ENCODE measurements at regions not wholly inside any gene's neighbourhood (a gene's known extent, or its start where the extent isn't known, plus 50 kb on each side); places are given as distances from the start of the nearest gene placed in this dataset.

GRCh38 chr12:27906658-27907473 lies 65.7 kb downstream of the PTHLH start:
- H3K9me3 ChIP-seq (ENCODE audit: control insufficient read depth in 4 of 4, low read length in 3 of 4), result peaks cover 0 to 4% (median under 1%) of the 10 kb centered on the region in 4 donors
- no peaks in the 10 kb centered on the region for H3K36me3 ChIP-seq (ENCODE audit: control insufficient read depth in 4 of 4, insufficient read depth in 3 of 4, low read depth in 1 of 4, low read length in 3 of 4)
- H3K27me3 ChIP-seq (ENCODE audit: control insufficient read depth in 4 of 4, insufficient read depth in 4 of 4, low read length in 3 of 4), result no peaks in the 10 kb centered on the region
- TF ChIP-seq HNF4G (IDR thresholded peaks at IDR 0.05), result no peak
- TF ChIP-seq, protein P1, sequence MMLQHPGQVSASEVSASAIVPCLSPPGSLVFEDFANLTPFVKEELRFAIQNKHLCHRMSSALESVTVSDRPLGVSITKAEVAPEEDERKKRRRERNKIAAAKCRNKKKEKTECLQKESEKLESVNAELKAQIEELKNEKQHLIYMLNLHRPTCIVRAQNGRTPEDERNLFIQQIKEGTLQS (IDR thresholded peaks at IDR 0.05), result no peak
- no peak for TF ChIP-seq FOXA1 (IDR thresholded peaks at IDR 0.05)
- TF ChIP-seq ZBTB33 (IDR thresholded peaks at IDR 0.05), result no peak
- no peaks in the 10 kb centered on the region for H3K4me1 ChIP-seq (ENCODE audit: control insufficient read depth in 4 of 4, insufficient read depth in 4 of 4, low read length in 3 of 4)
- H3K9ac ChIP-seq (ENCODE audit: low read depth in 1 of 2, low read length in 2 of 2), result no peak overlapping the region
- WGBS, result 95% methylated on average over 3 of the region's 3 CpGs
- H3K27ac ChIP-seq (ENCODE audit: low read depth in 1 of 2, low read length in 2 of 2), result no peak overlapping the region
- H3K4me3 ChIP-seq (ENCODE audit: low read depth in 1 of 3, low read length in 3 of 3), result no peak overlapping the region
- no peak for DNase-seq (ENCODE audit: low spot score)

DNA sequence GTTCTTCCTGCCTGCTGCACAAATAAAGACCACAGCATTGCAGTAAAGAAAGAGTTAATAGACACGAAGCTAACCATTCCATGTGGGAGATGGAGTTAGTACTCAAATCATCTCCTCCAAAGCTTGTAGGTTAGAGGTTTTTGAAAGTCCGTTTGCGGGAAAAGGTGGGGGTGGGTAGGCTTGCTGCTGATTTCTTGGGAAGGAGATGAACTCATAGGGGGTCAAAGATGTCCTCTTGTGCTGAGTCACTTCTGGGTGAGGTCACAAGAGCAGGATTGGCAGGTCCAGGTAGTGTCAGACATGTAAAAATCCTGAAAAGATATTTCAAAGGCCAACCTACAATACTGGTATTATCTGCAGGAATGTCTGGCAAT lies 66.4 kb downstream of the PTHLH start:
- Histone ChIP-seq H3K9me3 (ENCODE audit: control insufficient read depth in 4 of 4, low read length in 3 of 4) (peaks cover 0 to 4% (median under 1%) of the 10 kb centered on the region in 4 donors), H3K4me3 (ENCODE audit: low read depth in 1 of 3, low read length in 3 of 3) (no peak overlapping the region), H3K36me3 (ENCODE audit: control insufficient read depth in 4 of 4, insufficient read depth in 3 of 4, low read depth in 1 of 4, low read length in 3 of 4) (no peaks in the 10 kb centered on the region), H3K9ac (ENCODE audit: low read depth in 1 of 2, low read length in 2 of 2) (no peak overlapping the region), H3K27ac (ENCODE audit: low read depth in 1 of 2, low read length in 2 of 2) (no peak overlapping the region), H3K4me1 (ENCODE audit: control insufficient read depth in 4 of 4, insufficient read depth in 4 of 4, low read length in 3 of 4) (no peaks in the 10 kb centered on the region), H3K27me3 (ENCODE audit: control insufficient read depth in 4 of 4, insufficient read depth in 4 of 4, low read length in 3 of 4) (no peaks in the 10 kb centered on the region)
- no peak for DNase-seq (ENCODE audit: low spot score)
- 89% methylated on average over 3 of the region's 3 CpGs for WGBS
- TF ChIP-seq HNF4G (IDR thresholded peaks at IDR 0.05), result no peak
- TF ChIP-seq RAD21 (IDR thresholded peaks at IDR 0.05), result no peak

GRCh38 chr12:27905285-27906126 lies 67.0 kb downstream of the PTHLH start:
- Histone ChIP-seq H3K4me1 (ENCODE audit: control insufficient read depth in 4 of 4, insufficient read depth in 4 of 4, low read length in 3 of 4) (no peaks in the 10 kb centered on the region), H3K27ac (ENCODE audit: low read depth in 1 of 2, low read length in 2 of 2) (no peak overlapping the region), H3K9me3 (ENCODE audit: control insufficient read depth in 4 of 4, low read length in 3 of 4) (peaks cover 0 to 4% (median under 1%) of the 10 kb centered on the region in 4 donors), H3K27me3 (ENCODE audit: control insufficient read depth in 4 of 4, insufficient read depth in 4 of 4, low read length in 3 of 4) (no peaks in the 10 kb centered on the region), H3K4me3 (ENCODE audit: low read depth in 1 of 3, low read length in 3 of 3) (no peak overlapping the region), H3K9ac (ENCODE audit: low read depth in 1 of 2, low read length in 2 of 2) (no peak overlapping the region), H3K36me3 (ENCODE audit: control insufficient read depth in 4 of 4, insufficient read depth in 3 of 4, low read depth in 1 of 4, low read length in 3 of 4) (no peaks in the 10 kb centered on the region)
- TF ChIP-seq SP1 (IDR thresholded peaks at IDR 0.05) (no peak), EGR1 (IDR thresholded peaks at IDR 0.05; ENCODE audit: low read depth in 2 of 2) (no peak), ZBTB33 (IDR thresholded peaks at IDR 0.05) (no peak), GABPA (IDR thresholded peaks at IDR 0.05 in 1 of 2, conservative IDR thresholded peaks at IDR 0.05 in 1 of 2) (no peak), FOXA2 (IDR thresholded peaks at IDR 0.05) (no peak), FOXA1 (IDR thresholded peaks at IDR 0.05) (no peak)
- TF ChIP-seq, protein P2, sequence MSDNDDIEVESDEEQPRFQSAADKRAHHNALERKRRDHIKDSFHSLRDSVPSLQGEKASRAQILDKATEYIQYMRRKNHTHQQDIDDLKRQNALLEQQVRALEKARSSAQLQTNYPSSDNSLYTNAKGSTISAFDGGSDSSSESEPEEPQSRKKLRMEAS (IDR thresholded peaks at IDR 0.05), result no peak
- TF ChIP-seq, protein P1 (IDR thresholded peaks at IDR 0.05), result no peak
- no peak for DNase-seq (ENCODE audit: low spot score)
- WGBS, result 87% methylated on average over 6 of the region's 6 CpGs

Data from liver (tissue), 7 donors.